DMS53 treated with DMSO at 0.1 percent for 48 hours (cell line): ENCODE measurements at regions not wholly inside any gene's neighbourhood (a gene's known extent, or its start where the extent isn't known, plus 50 kb on each side); places are given as distances from the start of the nearest gene placed in this dataset.
A peak's percentile ranks its signal among the peaks of the same experiment; 100 is the strongest.

Source experiments
- DNase-seq: peaks from one replicate; lab custom pipeline; 2025; ENCODE audit not compliant: unreplicated experiment; lab: John Stamatoyannopoulos, UW

DNA sequence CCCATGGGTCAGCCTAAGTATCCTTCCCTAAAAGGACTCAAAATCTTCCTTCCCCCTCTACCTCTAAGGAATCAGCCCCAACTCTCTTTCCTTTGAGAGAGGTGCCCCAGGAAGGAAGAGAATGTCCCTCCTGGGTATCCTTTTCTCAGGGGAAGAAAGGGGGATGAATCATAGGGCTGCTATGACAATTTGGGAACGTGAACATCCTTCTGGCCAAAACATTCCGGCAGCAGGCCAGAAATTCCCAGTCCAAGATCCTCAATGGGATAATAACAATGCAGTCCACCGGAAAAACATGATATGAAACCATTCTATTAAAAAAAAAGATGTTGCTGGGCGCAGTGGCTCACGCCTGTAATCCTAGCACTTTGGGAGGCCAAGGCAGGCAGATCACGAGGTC is 50.8 kb upstream of the CACNA2D3 start:
- no peak for DNase-seq

DNA sequence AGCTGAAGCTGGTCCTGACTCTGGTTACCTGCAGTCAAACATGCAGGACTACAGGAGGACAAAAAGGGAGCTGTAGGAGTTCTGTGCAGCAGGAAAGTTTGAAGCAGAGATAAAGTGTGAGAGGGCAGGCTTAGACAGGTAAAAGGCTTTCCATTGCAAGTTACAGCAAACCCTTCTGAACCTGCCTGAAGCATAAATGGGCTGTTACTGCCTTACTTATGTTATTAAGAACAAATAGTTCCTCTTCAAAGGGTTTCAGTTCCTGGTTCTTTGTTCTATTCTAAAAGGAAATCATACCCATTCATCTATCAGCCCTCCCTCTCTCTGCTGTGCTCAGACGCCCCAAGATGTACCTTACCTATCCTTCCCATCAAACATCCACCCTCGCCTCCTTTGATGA is 52.4 kb upstream of the CACNA2D3 start:
- no peak for DNase-seq

DNA sequence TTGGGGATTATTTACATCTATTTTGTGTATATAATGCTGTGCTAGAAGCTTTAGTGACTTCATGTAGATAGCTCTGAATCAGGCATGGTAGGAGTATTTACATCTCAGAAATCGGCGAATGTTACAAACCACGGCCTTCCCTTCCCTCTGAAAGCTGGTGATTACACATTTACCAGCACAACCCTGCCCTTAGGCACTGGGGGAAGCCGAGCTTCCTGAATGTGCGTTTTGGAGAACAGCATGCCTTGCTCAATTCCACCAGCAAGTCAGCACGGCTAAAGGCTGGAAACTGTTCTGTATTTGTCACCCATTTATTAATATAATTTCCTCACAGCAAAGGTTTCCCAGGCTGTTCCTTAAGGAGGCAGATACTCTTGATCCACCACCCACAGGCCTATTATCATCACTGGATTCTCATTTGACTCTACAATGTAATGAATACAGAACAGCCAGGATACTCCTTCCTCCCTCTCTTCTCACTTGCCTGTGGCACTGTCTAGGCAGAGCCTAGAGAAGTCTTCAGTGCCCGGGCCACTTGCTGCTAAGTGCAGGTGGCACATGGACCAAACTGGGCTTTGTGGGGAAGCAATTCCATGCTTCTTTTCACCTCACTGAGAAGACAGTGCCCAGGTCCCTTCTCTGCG is 55.2 kb upstream of the CACNA2D3 start:
- DNase-seq = no peak

DNA sequence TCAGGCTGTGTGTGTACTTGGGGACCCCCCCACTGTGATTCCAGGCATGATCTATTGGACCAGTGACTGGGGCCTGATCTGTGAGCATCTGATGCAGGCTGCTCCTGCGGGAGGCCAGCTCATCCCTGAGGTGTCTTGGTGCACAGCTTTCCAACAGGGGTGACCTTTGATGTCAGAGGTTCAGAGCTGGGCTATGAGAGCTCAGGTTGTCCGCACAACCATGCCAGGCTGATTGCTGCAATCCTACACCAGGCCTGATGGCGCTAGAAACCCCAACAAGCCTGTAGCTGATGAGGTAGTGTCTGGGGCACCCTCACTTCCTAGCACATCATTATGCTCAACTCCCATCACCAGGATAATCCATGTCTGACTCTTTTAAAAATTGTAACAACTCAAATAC is 56.1 kb upstream of the CACNA2D3 start:
- DNase-seq = no peak

DNA sequence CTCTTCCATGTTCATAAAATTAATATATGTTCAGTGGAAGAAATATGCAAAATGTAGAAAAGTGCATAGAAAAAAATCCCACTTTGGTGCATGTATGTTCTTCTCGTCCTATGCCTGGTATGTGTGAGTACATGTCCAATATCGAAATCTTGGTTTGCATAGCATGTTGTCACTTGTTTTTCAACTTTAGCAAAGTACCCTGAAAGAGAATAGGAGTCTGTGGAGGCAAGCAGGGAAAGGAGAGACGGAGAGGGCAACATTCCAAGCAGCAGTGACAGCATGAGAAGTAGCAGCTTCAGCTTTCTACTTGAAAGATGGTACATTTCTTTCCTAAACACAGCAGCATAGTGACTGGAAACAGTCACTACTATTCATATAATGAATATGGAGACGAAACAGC is 56.8 kb upstream of the CACNA2D3 start:
- DNase-seq = no peak

DNA sequence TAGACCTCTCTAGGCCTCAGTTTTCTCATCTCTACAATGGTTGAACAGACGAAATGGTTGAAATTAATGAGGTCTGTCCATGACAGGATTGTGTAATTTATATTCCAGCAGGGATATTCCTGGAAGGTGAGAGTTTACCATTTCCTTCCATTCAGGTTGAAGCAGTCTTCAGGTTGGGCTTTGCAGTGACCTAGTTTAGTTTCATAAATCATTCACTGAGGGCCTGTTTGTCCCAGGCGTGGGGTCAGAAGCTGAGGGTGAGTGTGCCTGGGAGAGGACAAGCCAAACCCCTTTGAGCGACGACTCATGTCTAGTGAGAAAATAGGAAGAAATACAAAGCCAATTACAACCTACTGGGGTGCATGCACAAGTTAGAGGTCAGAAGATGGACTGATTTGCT is 57.2 kb upstream of the CACNA2D3 start:
- no peak for DNase-seq

DNA sequence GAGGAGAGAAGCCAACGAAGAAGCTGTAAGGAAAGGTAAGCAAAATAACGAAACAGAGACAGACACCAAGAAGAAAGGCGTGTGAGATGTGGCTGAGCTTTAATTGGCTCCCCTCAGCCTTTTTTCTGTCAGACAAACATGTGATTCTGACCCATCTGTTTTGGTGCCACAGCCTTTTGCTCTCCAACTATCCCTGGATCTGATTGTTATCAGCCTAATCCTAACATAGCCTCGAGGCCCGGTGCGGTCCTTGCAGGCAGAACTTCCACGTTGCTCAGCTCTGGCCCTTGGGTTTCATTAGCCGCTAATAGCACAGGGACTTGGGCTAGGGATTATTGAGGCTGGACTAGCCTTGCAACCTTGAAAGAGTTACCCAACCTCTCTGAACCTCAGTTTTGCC is 57.9 kb upstream of the CACNA2D3 start:
- no peak for DNase-seq

DNA sequence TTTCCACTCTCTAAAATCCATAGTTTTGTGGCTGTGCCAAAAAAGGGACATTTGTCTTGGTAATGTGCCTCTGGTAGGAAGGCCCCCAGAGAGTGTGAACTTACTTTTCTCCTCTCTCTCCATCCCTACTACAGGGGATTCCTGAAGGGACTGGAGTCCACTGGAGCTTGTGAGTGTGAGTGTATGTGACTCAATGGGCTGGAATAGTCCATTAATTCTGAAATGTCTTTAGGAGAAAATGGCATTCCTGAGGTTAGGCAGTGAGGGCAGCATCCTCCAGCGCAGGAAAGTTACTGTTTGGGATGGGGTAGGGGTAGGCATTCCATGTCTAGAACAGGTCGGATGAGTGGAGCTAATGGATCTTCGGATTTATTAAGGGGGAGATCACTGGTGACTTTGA is 59.8 kb upstream of the CACNA2D3 start:
- DNase-seq = no peak

DNA sequence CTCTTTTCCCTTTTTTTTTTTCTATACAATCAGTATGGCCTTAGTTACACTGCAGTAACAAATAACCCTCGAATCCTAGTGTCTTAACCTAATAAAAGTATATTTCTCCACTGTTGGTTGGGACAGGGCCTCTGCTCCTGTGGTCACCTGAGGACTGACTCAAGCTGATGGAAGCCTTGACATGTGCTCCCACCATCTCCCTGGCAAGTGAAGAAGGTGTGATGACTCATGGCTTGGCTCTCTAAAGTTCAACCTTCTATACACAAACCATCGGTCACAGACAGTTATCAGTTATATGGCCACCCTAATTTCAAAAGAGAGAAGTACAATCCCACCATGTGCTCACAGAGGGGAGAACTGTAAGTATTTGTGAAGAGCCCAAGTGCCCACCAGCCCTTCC is 65.8 kb upstream of the CACNA2D3 start:
- DNase-seq = no peak

DNA sequence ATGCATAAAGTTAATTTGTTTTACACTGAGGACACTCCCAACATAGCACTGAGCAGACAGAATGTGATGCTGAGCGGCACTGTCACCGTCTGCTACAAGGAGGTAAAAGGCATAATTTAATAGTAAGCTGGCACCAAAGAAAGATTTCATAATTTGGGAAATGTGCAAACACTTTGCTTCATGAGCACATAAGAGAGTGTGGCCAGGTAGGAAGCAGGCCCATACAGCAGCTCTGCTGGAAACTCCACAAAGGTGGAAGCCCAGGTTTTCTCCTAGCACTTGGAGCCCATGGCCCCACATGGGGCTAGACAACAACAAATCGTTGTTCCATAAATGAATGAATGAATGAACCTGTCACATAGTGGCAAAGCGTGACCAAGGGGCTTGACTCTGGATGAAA is 68.5 kb upstream of the CACNA2D3 start:
- no peak for DNase-seq

DNA sequence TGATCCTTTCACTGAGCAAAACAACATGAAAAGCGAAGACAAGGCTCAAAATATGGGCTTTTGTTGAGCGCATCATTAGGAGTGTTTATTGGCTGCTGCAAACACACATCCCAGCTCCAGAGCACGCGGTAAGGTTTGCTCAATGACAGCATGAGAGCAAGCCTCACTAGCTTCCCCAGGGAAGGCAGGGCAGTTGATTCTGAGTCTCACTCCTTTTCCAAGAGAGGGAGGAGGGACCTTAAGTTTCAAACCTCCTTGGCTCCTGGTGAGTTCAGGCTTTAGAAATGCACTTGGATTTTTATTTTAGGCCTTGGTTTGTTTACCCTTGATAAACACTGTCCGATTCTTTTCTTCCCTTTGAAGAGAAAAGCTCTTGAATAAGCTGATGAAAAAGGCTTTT is 69.1 kb upstream of the CACNA2D3 start:
- DNase-seq = no peak

DNA sequence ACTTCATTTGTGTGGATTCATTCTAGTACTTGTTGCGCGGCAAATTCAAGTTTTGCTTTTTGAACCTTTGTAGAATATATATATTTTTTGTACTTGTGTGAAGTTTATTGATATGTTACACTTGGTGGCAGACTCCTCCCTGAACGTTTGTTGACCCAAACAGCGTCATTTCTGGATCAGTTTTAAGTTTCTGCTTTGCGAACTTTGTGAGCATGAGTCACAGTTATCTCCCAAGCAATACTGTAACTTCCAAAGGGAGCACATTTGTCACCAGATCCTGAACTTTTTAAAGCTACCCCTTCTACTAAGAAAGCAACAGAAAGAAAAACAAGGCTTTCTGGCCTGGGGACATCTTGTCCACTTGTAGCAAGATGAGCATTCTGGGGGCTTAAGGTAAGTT is 74.8 kb upstream of the CACNA2D3 start:
- no peak for DNase-seq

DNA sequence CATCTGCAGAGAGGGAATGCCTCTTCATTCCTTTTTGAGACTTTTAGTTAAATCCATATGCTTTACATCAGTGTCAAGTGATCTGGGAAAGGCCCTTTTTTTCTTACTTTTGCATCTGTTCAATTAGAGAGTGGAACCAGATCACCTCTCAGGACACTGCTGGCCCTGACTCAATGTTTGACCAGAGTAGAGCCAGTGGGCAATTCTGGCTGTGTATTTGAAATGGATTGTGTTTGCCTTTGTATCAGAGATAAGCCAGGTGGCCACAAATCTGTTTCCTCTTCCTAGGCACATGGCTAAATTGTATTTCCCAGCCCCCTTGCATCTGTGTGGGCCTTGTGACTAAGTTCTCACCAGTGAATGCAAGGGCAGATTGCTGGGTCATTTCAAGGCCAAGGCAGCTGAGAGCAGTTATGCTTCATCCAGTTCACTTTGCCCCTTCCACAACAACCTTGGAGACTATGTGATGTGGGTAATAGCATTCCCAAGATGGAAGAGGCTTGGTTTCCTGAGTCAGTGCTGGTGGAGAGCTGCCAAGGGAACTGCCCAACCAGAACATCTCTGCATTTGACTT is 75.6 kb upstream of the CACNA2D3 start:
- peak; percentile 1 for DNase-seq

DNA sequence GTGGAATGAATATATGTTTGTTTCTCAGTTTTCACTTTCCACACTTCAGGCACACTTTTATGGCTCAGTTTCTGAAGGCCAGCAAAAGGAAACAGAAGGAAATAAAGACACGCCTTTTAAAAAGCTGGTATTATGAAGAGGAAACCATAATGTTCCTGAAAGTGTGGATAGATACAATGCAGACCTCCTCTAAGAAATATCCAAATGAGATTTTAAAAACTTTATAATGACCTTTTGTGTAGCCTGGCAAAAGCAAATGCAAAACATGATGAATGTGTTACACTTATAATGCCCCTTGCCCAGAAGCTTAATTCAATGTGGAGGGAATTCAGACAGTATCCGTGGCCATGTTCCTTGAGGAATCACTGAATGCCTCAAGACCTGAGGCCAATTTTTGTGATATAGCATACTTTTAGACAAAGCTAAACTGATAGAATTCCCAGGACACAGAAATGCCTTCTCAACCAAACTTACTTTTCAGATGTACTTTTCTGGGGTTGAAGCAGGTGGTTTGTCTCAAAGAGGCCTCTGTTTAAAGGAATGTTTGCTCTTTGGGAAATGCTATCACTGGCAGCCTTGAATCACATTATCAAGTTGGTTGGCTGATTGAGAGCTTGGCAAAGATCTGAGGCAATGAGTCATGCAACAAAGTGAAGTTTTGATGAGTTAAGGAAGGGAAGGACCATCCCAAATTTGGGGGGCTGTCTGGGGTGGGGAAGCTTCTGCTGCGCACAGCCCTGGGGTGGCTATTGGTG is 77.1 kb upstream of the CACNA2D3 start:
- DNase-seq = no peak

DNA sequence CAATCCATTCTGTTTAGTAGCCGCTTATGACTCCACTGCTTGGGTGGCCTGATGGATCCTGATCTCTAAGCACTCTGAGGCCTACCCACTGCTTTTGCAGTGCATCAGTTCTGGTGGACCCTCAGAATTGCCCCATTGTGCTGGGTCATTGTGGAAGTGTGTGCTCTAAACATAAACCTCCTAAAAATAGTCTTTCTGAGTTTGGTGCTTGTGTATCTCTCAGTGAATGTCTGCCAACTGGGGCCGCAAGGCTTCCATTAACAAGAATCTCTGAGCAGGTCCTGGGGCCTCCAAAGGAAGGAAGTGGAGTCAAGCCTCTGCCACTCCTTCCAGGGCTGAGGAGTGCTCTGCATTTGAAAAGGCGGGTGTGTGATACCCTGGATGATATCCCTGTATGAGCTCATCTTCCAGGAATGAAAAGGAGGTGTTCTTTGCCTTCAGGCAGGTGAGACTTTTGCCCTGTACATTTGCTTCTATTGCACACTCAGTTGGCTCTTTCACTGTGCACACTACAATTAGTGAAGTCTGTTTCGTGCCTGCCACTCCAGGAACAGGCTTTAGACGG is 80.0 kb upstream of the CACNA2D3 start:
- DNase-seq = no peak

DNA sequence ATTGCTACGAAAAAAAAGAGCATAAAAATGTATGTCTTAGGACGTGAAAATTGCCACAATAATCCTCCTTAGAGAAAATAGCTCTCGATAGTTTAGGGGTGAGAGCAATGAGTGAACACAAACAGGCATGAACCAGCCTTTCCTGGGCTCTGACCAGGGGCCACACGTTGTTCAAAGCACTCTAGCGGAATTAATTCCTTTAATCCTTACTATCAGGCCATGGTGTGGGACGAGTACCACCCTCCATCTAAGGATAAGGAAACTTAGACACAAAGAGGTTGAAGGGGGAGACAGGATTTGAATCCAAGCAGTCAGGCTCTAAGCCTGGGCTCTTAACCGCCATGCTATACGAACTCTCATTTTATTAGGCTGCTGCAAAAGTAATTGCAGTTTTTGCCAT is 81.9 kb upstream of the CACNA2D3 start:
- no peak for DNase-seq

DNA sequence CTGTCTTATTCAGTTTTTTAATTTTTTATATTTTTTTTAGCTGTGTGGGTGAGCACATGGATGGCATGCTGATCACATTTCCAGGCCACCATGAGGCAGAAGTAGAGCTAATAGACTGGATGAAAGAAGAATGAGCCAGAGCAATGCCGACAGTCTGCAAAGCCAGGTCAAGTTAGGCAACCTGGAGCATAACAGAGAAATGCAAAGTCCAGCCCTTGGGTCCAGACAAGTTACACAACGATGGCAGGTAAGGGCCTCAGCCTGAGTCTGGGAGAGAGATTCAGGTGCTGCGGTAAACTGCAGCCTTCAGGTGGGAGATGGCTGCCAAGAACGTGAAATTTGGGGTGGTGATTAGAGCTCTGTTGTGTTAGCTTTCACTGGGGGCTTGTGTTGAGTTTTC is 84.0 kb upstream of the CACNA2D3 start:
- DNase-seq = no peak

DNA sequence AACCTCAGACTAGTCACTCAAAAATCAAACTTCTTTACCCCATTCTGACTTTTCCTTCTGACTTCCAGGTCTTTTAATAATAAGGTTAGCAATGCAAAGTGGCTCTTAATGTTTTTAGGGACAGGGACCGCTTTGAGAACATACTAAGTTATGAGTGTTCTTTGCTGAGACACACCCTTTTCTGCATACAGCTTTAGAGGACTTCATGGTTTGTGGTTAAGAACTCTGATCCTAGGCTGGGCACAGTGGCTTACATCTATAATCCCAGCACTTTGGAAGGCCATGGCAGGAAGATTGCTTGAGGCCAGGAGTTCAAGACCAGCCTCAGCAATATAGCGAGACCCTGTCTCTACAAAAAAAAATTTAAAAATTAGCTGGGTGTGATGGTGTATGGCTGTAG is 85.8 kb upstream of the CACNA2D3 start:
- no peak for DNase-seq

DNA sequence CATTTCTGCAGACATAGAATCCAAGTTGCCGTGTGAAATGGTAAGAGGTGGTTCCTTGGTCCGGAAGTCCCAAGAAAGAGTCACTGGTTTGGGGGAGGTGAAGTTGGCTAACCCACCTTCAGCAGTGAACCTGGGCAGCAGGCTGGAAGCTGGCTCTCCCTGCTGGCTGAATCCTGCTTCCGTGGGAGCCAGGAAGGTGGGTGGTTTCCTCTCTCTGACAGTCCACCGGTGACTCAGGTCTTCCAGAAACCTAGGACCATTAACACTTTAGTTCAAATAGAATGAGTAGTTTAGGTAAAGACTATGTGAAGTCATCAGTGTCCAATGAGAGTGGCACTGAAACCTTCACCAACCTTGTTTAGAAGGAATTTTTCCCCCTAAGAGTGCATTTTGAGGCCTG is 87.4 kb upstream of the CACNA2D3 start:
- DNase-seq = no peak

DNA sequence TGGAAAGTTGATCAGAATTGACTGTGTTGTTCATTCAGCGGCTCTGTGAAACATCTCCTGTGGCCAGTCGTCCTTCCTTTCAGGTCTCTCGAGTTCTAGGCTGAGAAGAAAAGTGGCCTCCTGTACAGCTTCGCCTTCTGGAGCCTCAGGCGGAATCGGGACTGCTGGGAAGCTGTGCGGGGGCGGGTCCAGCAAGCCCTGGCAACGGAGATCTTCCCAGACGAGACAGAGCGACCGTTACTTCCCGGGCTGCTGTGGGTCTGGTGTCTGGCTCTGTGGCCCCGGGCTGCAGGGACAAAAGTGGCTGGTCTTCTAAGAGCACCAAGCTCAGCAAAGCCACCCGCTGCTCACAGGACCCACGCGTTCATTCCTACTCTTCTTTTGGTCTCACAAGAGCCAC is 88.6 kb upstream of the CACNA2D3 start:
- no peak for DNase-seq

DNA sequence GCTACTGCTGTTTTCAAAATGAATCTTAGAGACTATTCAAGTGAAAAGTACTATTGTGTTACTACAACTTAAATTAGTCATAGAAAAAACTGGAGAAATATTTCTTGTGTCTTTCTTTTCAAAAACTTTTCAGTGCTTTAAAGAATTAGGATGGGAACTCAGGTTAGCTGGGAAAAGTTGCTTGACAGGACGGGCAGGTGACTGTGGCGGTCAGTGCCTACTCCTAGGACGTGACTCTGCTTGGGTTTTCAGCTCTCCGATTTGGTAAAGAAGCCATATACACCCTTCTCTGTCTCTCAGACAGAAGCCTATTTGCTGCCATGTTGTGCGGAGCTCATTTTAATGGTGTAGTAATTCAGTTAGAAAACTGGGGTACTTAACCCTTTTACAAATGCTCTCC is 89.8 kb upstream of the CACNA2D3 start:
- DNase-seq = no peak

DNA sequence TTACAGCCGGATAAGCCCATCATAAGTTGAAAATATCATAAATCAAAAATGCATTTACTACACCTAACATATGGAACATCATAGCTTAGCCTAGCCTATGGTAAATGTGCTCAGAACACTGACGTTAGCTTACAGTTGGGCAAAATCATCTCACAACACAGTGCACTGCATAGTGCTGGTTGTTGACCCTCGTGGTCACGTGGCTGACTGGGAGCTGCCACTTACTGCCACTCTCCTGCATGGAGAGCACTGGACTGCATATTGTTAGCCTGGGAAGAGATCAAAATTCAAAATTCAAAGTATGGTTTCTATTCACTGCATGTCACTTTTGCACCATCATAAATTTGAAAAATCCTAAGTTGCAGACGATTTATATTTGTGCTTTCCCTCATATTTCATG is 94.0 kb upstream of the CACNA2D3 start:
- DNase-seq = no peak
